Right renal pelvis (tissue), 4 donors: ENCODE measurements at regions not wholly inside any gene's neighbourhood (a gene's known extent, or its start where the extent isn't known, plus 50 kb on each side); places are given as distances from the start of the nearest gene placed in this dataset.

Experiments used
- DNase-seq, 4 donors: peaks; one replicate each; pipeline ENCODE4 v3.0.0-alpha.2; 2013; ENCODE audit warnings: low read depth in 4 of 4, low spot score in 3 of 4, missing footprints in 1 of 4

DNA sequence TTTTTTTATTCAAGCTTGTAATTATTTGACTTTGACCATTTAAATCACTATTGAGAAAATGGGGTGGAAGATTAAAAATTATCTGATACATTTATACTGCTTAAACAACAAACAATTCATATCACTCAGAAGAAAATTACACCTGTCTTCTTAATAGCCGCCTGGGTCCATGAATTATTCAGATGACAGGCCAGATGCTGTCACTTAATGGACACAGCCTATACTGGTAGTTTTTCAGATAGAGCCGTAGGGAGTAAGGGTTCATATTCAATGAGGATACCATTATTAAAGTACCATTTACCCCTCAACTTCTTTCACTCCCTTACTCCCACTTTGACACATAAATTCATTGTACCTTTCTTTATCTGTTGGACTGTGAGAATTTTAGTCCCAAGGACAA, 1193.4 kb upstream of the MAP3K7 start:
- DNase-seq = no peak

- DNase-seq = no peak
These were observed 1174.7 kb upstream of the MAP3K7 start for GRCh38 chr6:91761621-91762020.

DNA sequence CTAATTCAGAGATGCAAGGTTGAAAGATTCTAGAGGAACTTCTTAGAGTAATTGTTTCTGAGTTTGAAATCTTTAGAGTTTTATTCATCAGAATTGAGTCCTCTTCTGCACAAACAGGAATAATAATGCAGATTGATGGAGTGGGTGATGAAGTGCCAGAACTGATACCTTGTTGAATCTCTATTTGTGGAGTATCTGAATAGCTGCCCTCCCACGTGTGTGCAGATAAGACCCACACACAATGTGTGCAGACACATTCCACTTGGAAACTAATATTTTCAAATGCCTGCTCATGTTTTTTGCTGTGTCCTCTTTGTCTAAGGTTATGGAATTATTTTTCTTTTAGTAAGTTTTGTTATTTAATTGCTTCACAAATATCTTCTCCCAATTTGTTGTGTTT, 1167.8 kb upstream of the MAP3K7 start:
- DNase-seq = no peak

GRCh38 chr6:91751526-91751925, 1164.7 kb upstream of the MAP3K7 start:
- DNase-seq = no peak

- DNase-seq = no peak
These were observed 1157.7 kb upstream of the MAP3K7 start for GRCh38 chr6:91744566-91744965.

DNA sequence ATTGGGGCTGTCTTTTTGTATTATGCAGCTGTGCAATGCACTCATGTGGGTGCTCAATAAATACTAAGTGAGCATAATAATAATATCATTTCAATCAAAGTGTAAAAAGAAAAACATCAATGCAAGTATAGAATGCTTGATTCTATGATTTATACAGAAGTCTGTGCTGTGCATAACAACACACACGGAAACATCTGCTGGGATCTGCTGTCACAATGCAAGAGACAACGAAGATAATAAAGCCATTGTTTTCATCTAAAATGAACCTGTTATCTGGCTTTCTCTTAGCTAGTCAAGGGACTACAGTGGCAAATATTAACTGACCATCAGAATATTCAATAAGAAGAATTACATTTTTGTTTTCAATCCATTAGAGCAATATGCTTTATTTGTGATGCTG, 1156.9 kb upstream of the MAP3K7 start:
- no peak for DNase-seq

- no peak for DNase-seq
These were observed 1145.1 kb upstream of the MAP3K7 start for GRCh38 chr6:91731939-91732338.

GRCh38 chr6:91730710-91731109, 1143.8 kb upstream of the MAP3K7 start:
- DNase-seq = no peak

DNA sequence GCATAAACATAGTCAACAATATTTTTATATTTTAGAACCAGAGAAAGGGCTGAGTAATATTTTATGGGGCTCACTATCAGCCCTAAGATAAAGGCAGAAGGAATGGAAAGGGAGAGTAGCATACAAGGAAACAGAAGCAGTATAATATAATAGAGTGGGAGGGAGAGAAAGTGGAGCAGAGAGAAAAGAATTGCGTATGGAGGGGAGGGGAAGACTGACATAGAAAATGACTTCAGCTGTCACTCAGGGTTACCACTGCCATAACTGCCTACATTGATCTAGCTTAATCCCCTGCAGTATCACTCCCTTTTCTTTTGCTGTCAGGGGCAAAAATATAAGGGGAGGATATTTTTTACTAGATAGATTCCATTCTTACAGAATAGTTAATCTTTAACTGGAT, 1133.5 kb upstream of the MAP3K7 start:
- no peak for DNase-seq

DNA sequence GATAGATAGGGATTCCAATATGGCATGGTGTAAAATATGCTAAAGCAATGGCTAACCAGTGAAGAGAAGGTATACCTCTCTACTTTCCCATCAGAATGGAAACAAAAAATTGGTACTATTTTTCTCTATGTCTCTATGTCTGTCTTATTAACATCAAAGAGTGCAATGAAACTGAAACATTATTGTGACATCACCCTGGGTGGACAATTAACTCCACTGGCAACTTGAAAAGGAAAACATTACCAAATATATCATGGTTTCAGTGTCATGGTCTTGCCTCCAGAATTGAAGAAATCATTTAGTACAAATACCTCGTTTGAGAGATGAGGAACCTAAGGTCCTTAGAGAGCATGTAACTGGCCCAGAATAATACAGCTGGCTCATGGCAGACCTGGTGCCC, 1132.5 kb upstream of the MAP3K7 start:
- DNase-seq = no peak

GRCh38 chr6:91718198-91718597, 1131.3 kb upstream of the MAP3K7 start:
- DNase-seq = no peak

DNA sequence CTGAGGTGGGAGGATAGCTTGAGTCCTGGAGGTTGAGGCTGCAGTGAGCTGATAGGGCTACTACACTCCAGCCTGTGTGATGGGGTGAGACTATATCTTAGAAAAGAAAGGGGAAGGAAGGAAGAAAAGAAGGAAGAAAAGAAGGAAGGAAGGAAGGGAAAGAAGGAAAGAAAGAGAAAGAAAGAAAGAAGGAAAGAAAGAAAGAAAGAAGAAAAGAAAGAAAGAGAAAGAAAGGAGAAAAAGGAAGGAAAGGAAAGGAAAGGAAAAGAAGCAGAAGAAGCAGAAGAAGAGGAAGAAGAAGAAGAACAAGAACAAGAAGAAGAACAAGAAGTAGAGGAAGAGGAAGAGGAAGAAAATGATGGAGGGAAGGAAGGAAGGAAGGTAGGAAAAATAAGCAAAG, 1130.2 kb upstream of the MAP3K7 start:
- DNase-seq = no peak

DNA sequence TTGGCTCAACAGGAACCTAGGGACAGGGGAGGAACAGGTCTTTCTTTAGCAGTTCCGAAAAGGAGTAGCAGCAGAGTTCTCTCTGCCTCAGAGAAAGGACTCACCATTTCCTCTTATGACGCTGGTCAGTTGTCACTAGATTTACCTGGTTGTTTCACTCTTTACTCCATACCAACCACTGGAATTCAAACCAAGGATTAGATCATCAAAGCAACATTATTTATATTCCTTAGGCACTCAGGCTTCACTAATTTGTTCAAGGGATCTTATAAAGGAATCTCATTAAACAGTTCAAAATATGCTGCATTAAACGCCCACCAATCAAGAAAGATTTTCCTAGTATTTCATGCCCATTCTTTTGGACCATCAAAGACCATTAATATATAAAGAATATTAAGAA, 1129.5 kb upstream of the MAP3K7 start:
- DNase-seq = no peak

- DNase-seq = no peak
These were observed 1128.4 kb upstream of the MAP3K7 start for GRCh38 chr6:91715171-91715805.

- DNase-seq = no peak
These were observed 1127.0 kb upstream of the MAP3K7 start for GRCh38 chr6:91713911-91714310.

DNA sequence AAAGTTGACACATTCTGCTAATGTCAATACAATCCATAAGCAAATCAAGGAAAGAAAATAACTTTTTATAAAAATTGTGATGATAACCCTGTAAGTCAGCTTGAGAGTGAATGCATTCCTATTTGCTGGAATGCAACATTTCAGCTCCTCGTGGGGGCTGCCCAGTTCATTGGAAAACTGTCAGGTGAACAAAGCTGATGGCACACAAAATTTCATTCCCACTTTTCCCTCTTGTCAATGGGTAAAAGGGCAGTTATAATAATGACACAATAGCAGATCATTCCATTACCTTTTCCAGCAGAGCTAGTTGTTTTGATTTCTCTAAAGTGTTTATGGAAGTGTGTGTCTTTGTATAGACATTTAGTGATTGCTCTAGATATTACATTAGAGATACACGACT, 1124.6 kb upstream of the MAP3K7 start:
- DNase-seq = no peak

- DNase-seq = no peak
These were observed 1123.5 kb upstream of the MAP3K7 start for GRCh38 chr6:91710342-91710741.

DNA sequence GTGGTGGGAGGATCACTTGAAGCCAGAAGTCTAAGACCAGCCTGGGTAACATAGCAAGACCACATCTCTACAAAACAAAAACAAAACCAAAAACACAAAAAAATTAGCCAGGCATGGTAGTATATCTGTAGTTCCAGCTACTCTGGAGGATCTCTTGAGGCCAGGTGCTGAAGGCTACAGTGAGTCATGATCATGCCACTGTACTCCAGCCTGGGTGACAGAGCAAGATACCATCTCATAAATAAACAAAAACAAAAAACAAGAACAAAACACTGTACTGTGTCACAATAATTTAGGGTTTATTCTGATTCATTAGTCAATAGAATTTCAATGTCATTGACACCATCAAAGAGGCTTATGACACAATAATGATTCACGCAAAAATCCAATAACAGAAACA, 1121.7 kb upstream of the MAP3K7 start:
- no peak for DNase-seq

GRCh38 chr6:91705646-91706045, 1118.8 kb upstream of the MAP3K7 start:
- DNase-seq = no peak

GRCh38 chr6:91704531-91704930, 1117.7 kb upstream of the MAP3K7 start:
- no peak for DNase-seq

- DNase-seq = no peak
These were observed 1110.3 kb upstream of the MAP3K7 start for GRCh38 chr6:91697010-91697695.

GRCh38 chr6:91695221-91695620, 1108.3 kb upstream of the MAP3K7 start:
- no peak for DNase-seq
